Small intestine (tissue), 7 donors: ENCODE measurements at regions not wholly inside any gene's neighbourhood (a gene's known extent, or its start where the extent isn't known, plus 50 kb on each side); places are given as distances from the start of the nearest gene placed in this dataset.

ENCODE experiments used
- DNase-seq, 2 donors: peaks; one replicate each; pipeline versions ENCODE4 v3.0.0 to v3.0.0-alpha.2; 2013
- FAIRE-seq: peaks from 2 replicates; lab custom pipeline; 2012; peaks lifted over from hg19 to GRCh38; lab: Jason Lieb, UNC
- H3K27ac ChIP-seq, 3 donors: one replicate each; pipeline ENCODE4 v1.5.1; 2013; ENCODE audit warnings: low read length in 2 of 3, mild to moderate bottlenecking in 2 of 3, control low read depth in 1 of 3, inconsistent platforms in 1 of 3, low read depth in 1 of 3, moderate library complexity in 1 of 3
- H3K27me3 ChIP-seq, 3 donors: one replicate each; pipeline ENCODE4 v1.6.1; 2013; ENCODE audit warnings: low read length in 3 of 3, inconsistent platforms in 1 of 3; ENCODE audit not compliant: control insufficient read depth in 3 of 3, insufficient read depth in 3 of 3
- H3K36me3 ChIP-seq, 3 donors: one replicate each; pipeline ENCODE4 v1.6.1; 2013; ENCODE audit warnings: low read length in 3 of 3, inconsistent platforms in 1 of 3, low read depth in 1 of 3, mild to moderate bottlenecking in 1 of 3, moderate library complexity in 1 of 3; ENCODE audit not compliant: control insufficient read depth in 3 of 3, insufficient read depth in 2 of 3
- H3K4me1 ChIP-seq, 3 donors: one replicate each; pipeline ENCODE4 v1.6.1; 2013; ENCODE audit warnings: low read length in 2 of 3, inconsistent platforms in 1 of 3, low read depth in 1 of 3, mild to moderate bottlenecking in 1 of 3, moderate library complexity in 1 of 3; ENCODE audit not compliant: control insufficient read depth in 3 of 3, insufficient read depth in 2 of 3
- H3K4me3 ChIP-seq, 3 donors: one replicate each; pipeline ENCODE4 v1.5.1; 2013; ENCODE audit warnings: low read length in 3 of 3, control low read depth in 1 of 3, inconsistent platforms in 1 of 3, low read depth in 1 of 3, mild to moderate bottlenecking in 1 of 3, moderate library complexity in 1 of 3
- H3K9me3 ChIP-seq, 2 donors: one replicate each; pipeline ENCODE4 v1.6.1; 2013; ENCODE audit warnings: low read depth in 1 of 2, low read length in 1 of 2; ENCODE audit not compliant: control insufficient read depth in 2 of 2, insufficient read depth in 1 of 2
- WGBS, 3 donors: extraction: QIAGEN DNeasy Blood & Tissue Kit; methylation state at CpG; one replicate each; pipeline ENCODE4 v1.1.7; 2013; 5-methylcytosine and 5-hydroxymethylcytosine counted together
- donor health status: healthy with polysubstance abuse.
- donor health status: control.
- donor health status: control.
- donor health status: Bipolar disorder and iron deficiency.
- donor health status: healthy.

DNA sequence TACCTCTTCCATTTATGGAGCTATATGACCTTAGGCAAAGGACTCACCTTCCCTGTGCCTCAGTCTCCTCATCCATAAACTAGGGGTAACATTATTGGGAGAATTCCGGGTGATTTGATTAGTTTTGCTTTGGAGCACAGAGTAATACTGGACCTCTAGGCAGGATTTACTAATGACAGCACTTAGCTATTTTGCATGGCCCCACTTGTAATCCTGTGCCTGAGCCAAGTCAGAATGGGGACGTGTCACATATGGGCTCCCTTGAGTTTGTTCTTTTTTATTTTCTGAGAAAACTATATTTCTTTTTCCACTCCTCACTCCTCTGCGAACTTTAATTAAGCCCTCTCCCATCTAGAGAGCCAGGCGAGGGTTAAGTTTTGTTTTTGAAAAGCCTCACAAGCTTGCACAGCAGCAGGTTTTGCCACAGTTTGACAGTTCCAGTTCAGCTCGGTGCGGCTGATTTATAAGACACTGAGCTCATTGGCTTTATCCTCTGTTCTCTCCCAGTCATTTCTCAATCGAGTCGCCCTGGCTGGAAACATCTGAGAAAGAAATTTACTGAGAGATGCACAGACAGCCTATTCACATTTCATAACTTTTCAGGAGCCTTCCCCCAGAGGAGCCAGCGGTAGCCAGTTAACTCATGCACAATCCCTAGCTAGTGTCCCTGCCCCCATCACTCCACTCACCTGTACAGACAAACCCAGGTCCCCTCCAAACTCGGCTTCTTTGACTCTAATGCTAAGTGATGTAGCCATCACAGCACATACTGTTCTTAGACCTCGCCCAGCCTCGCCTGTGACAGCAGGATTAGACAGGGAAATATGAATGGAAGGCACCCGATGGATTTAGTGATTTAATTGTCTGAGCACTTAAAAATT is 441.9 kb upstream of the NPVF start:
- 48 to 67% (median 62%) methylated on average over 13 of the region's 13 CpGs for WGBS, 3 donors
- Histone ChIP-seq H3K27me3 (peaks cover 0 to 12% (median 0%) of the 10 kb centered on the region in 3 donors), H3K4me1 (peaks cover 0 to 4% (median 0%) of the 10 kb centered on the region in 3 donors), H3K9me3 (no peaks in the 10 kb centered on the region), H3K4me3 (no peak overlapping the region), H3K27ac (peak overlapping the region in 2 of 3 donors; percentile 9 to 22), H3K36me3 (no peaks in the 10 kb centered on the region)
- DNase-seq (no peak), FAIRE-seq (no peak)

DNA sequence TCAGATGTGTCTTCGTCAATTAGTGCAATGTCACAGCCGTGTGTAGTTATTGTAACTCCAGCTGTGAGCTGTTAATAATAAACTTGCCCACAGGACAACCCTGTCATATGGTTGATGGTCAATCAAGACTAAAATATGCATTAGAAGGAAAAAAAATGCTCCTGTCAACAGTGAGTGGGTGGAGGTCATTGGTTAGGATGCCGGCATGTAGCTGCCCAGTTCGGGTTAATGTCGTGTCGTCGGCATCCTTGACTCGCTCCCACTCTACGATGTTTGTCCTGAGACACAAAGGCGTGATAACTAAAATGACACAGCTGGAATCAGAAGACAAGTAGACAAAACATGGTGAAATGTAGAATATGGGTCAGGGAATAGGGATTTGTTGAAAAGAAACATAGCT is 442.8 kb upstream of the NPVF start:
- Histone ChIP-seq H3K27ac (peak overlapping the region in 2 of 3 donors; percentile 22), H3K27me3 (peaks cover 0 to 12% (median 0%) of the 10 kb centered on the region in 3 donors), H3K4me1 (peaks cover 0 to 4% (median 0%) of the 10 kb centered on the region in 3 donors), H3K4me3 (no peak overlapping the region), H3K9me3 (no peaks in the 10 kb centered on the region), H3K36me3 (no peaks in the 10 kb centered on the region)
- DNase-seq = peak in 1 of 2 donors; percentile 19
- FAIRE-seq = no peak
- 59 to 80% (median 72%) methylated on average over 10 of the region's 10 CpGs for WGBS, 3 donors

DNA sequence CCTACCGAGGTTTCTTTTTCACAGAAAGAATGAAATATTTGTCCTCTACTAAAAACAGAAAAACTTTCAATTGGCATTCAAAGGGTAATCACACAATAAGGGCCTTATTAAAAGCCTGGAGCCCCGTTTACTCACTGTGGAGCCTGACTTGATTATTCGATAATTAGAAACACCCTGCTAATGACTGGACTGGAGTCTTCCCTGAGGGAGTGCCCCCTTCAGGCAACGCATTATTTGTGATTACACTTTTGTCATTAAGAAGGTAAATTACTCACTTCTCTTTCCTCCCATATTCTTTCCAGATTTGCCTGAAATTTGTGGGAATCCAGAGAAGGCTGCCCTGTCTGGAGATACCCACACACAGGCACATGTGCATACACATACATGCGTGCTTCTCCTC is 444.2 kb upstream of the NPVF start:
- DNase-seq (no peak), FAIRE-seq (no peak)
- H3K27me3 ChIP-seq = peaks cover 0 to 12% (median 0%) of the 10 kb centered on the region in 3 donors
- no peaks in the 10 kb centered on the region for H3K36me3 ChIP-seq
- H3K4me1 ChIP-seq = peaks cover 0 to 4% (median 0%) of the 10 kb centered on the region in 3 donors
- H3K27ac ChIP-seq = no peak overlapping the region
- H3K9me3 ChIP-seq = no peaks in the 10 kb centered on the region
- WGBS, 3 donors = 54 to 69% (median 64%) methylated on average over 5 of the region's 5 CpGs
- H3K4me3 ChIP-seq = no peak overlapping the region

DNA sequence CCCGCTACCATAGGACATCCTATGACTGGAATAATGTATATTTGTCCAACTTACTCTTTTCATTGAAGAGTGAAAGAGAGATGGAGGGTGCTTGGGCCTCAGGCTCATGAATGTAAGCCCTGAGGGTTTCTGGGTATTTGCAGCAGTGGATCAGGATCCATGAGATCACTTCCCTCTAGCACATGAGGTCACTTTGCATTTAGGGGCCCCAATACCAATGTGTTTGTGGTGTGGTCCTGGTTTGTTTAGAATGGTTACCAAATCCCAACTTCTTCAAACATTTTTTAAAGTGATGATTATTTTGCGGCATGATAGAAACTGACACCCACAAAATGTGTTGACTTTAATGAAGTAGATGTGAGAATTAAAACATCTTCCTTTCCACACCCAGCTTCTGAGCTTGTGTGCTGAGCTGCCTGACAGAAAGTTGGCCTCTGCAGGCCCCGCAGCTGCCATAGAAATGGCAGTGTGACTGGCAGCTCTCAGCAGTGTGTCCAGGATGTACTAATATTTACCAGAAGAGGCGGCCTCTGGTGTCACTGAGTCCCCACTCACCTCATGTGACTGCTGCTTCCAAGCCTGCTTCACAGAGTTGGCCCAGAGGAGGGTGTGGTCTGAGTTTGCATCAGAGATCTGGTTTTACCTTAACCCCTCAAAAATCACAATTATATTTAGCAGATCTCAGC is 447.6 kb upstream of the NPVF start:
- H3K36me3 ChIP-seq = no peaks in the 10 kb centered on the region
- no peak for FAIRE-seq
- peak in 1 of 2 donors; percentile 23 for DNase-seq
- H3K4me1 ChIP-seq = peaks cover 0 to 2% (median 0%) of the 10 kb centered on the region in 3 donors
- no peak overlapping the region for H3K4me3 ChIP-seq
- H3K27ac ChIP-seq = no peak overlapping the region
- 82 to 89% (median 87%) methylated on average over 4 of the region's 4 CpGs for WGBS, 3 donors
- no peaks in the 10 kb centered on the region for H3K9me3 ChIP-seq
- peaks cover 0 to under 1% (median 0%) of the 10 kb centered on the region in 3 donors for H3K27me3 ChIP-seq

DNA sequence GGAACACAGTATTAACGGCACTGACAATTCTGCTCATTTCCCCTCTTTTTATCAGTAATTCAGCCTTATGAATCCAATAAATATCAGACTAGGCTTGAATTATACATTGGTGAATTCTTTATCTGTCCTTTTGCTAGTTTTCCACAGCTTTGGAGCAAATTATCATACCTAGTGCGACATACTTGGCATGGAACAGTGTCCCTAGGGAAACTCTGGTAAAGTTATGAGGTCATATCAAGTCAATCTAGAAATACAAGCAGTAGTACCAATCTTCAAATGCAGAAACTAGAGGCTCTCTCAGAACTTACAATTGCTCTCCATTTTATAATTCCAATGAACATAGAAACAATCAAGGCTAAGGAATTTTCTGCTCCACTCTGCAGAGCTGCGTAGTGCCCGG is 449.3 kb upstream of the NPVF start:
- Histone ChIP-seq H3K27me3 (no peaks in the 10 kb centered on the region), H3K9me3 (no peaks in the 10 kb centered on the region), H3K4me3 (no peak overlapping the region), H3K4me1 (no peaks in the 10 kb centered on the region), H3K27ac (no peak overlapping the region), H3K36me3 (no peaks in the 10 kb centered on the region)
- WGBS, 3 donors = 61 to 79% (median 70%) methylated on average over 4 of the region's 4 CpGs
- FAIRE-seq (no peak), DNase-seq (no peak)

DNA sequence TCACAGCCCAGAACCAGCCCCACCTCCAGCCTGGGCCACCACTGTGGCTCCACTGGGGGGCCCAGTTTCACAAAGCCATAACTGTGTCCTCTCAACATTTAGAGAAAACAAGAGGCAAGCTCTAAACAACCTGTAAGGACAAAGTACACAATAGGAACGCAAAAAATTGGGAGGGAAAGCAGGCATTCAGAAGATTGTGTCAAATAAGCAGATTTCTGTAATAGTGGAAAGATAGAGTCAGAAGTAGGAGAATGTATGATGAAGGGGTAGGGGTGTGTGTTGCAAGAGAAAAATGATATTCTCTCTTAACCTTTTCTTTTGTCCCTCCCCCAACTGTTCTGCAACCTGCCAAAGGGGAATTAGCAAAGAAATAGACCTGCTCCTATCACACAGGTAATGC is 449.9 kb upstream of the NPVF start:
- H3K27ac ChIP-seq = no peak overlapping the region
- no peaks in the 10 kb centered on the region for H3K27me3 ChIP-seq
- H3K4me3 ChIP-seq = no peak overlapping the region
- DNase-seq (no peak), FAIRE-seq (no peak)
- no peaks in the 10 kb centered on the region for H3K36me3 ChIP-seq
- WGBS, 3 donors = 79 to 91% (median 81%) methylated on average over 1 of the region's 1 CpG
- H3K4me1 ChIP-seq = no peaks in the 10 kb centered on the region
- H3K9me3 ChIP-seq = no peaks in the 10 kb centered on the region

DNA sequence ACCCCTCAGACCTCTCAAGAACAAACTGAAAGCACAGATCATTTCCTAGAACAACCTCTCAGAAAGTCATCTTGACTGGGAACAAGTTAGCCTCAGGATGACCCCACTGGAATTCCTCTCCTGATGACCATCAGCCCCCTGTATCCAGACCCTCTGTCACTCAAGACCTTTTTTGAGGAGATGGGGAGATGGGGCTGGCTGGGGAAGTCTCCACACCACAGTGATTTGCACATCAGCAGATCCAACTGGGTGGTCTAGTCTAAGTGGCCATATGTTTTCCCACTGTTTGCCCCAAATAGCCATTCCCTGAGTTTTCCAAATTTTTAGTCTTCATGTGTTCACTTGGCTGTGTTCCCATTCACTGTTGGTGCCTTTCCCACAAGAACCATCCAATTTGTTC is 452.4 kb upstream of the NPVF start:
- Histone ChIP-seq H3K9me3 (no peaks in the 10 kb centered on the region), H3K27ac (no peak overlapping the region), H3K4me1 (no peaks in the 10 kb centered on the region), H3K4me3 (no peak overlapping the region), H3K27me3 (peaks cover 0 to 5% (median 0%) of the 10 kb centered on the region in 3 donors), H3K36me3 (no peaks in the 10 kb centered on the region)
- FAIRE-seq (no peak), DNase-seq (no peak)

DNA sequence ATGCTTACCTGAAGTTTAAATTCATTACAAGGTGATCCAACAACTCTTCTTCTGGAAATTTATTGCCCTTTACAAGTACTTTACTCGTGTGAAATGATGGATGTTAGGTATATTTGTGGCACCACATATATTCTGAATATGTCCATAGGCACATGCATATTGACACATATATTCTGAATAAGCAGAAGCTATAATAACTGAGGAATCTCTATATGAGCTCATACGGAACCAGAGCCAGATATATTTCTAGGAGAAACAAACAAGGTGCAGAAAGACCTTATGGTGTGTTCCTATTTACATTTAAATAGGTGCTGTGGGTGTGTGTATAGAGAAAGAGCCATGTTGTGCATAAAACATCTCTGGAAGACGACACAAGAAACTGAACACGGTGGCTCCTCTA is 456.1 kb upstream of the NPVF start:
- Histone ChIP-seq H3K4me1 (no peaks in the 10 kb centered on the region), H3K4me3 (no peak overlapping the region), H3K9me3 (no peaks in the 10 kb centered on the region), H3K27me3 (peaks cover 0 to 5% (median 0%) of the 10 kb centered on the region in 3 donors), H3K36me3 (no peaks in the 10 kb centered on the region), H3K27ac (no peak overlapping the region)
- DNase-seq (no peak), FAIRE-seq (no peak)
- 75 to 82% (median 77%) methylated on average over 4 of the region's 4 CpGs for WGBS, 3 donors
